Muscle of leg (tissue), 3 donors: ENCODE measurements at regions not wholly inside any gene's neighbourhood (a gene's known extent, or its start where the extent isn't known, plus 50 kb on each side); places are given as distances from the start of the nearest gene placed in this dataset.
"Not testable (repeated sequence)": the region's sequence is repeated elsewhere in the genome, so short reads cannot be mapped to it uniquely, and the experiment has no call there.

Source experiments
- DNase-seq: peaks from one replicate; pipeline ENCODE4 v3.0.0; 2013
- H3K27ac ChIP-seq: one replicate; pipeline ENCODE4 v1.5.1; 2013; ENCODE audit warnings: mild to moderate bottlenecking, low read length, control low read depth
- H3K27me3 ChIP-seq: one replicate; pipeline ENCODE4 v1.6.1; 2013; ENCODE audit warnings: low read length; ENCODE audit not compliant: control insufficient read depth, insufficient read depth
- H3K36me3 ChIP-seq: one replicate; pipeline ENCODE4 v1.6.1; 2013; ENCODE audit warnings: low read length; ENCODE audit not compliant: control insufficient read depth, insufficient read depth
- H3K4me1 ChIP-seq: one replicate; pipeline ENCODE4 v1.6.1; 2013; ENCODE audit warnings: low read length; ENCODE audit not compliant: control insufficient read depth, insufficient read depth
- H3K4me3 ChIP-seq: one replicate; pipeline ENCODE4 v1.5.1; 2013; ENCODE audit warnings: low read length, control low read depth
- H3K9me3 ChIP-seq: replicated peaks from 2 replicates; pipeline ENCODE4 v1.6.1; 2013; ENCODE audit warnings: low read depth, low read length; ENCODE audit not compliant: control insufficient read depth
- WGBS: methylation state at CpG from one replicate; pipeline ENCODE4 v1.1.5; 2013; ENCODE audit warnings: missing lambda C conversion rate; ENCODE audit not compliant: insufficient coverage; 5-methylcytosine and 5-hydroxymethylcytosine counted together

DNA sequence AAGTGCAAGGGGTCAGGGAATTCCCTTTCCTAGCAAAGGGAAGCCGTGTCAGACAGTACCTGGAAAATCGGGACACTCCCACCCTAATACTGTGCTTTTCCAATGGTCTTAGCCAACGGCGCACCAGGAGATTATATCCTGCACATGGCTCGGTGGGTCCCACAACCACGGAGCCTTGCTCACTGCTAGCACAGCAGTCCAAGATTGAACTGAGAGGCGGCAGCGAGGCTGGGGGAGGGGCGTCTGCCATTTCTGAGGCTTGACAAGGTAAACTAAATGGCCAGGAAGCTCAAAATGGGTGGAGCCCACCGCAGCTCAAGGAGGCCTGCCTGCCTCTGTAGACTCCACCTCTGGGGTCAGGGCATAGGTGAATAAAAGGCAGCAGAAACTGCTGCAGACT is 76.5 kb upstream of the LINC00632 start:
- WGBS: 72% methylated on average over 10 of the region's 10 CpGs
- not testable (repeated sequence) for H3K27ac ChIP-seq, H3K4me1 ChIP-seq, DNase-seq, H3K27me3 ChIP-seq, H3K36me3 ChIP-seq, H3K4me3 ChIP-seq, H3K9me3 ChIP-seq

DNA sequence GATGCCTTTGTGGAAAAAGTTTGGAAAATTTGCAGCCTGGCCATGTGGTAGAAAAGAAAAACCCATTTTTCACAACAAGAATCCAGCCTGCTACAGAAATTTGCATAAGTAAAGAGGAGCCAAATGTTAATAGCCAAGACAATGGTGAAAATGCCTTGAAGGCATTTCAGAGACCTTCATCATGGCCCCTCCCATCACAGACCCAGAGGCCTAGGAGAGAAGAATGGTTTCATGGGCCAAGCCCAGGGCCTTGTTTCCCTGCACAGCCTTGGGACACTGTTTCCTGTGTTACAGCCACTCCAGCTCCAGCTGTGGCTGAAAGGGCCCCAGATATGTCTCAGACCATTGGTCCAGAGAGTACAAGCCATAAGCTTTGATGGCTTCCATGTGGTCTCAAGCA is 101.4 kb upstream of the LINC00632 start:
- Histone ChIP-seq H3K9me3 (no peaks in the 10 kb centered on the region), H3K4me1 (no peaks in the 10 kb centered on the region), H3K36me3 (no peaks in the 10 kb centered on the region), H3K27me3 (peaks cover 4% of the 10 kb centered on the region), H3K4me3 (no peak overlapping the region), H3K27ac (no peak overlapping the region)
- DNase-seq: no peak

- Histone ChIP-seq H3K4me1 (no peaks in the 10 kb centered on the region), H3K27ac (no peak overlapping the region), H3K36me3 (no peaks in the 10 kb centered on the region), H3K4me3 (no peak overlapping the region), H3K27me3 (no peaks in the 10 kb centered on the region), H3K9me3 (no peaks in the 10 kb centered on the region)
- no CpG with 5 or more reads among the region's 3 CpGs for WGBS
- no peak for DNase-seq
Measured at GRCh38 chrX:140602140-140602539, 97.3 kb upstream of the SOX3 start.

DNA sequence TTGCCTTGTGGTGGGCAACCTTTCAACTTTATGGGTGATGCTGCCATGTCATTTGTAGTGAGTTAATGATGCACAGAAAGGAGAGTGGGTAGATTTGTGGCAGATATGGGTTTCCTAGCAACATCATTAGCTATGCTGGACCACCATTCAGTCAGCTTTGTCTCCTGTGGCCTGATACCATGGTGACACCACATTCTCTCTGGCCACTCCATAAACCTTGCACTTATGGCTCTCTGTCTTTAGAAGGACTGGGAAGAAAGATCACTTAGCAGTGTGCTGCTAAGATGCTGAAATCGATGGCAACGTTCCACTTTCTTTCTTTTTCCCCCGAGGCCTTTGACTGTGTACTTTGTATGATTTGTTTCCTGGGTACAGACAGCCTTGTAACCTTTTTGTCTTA is 95.0 kb upstream of the SOX3 start:
- no peaks in the 10 kb centered on the region for H3K36me3 ChIP-seq
- H3K9me3 ChIP-seq: no peaks in the 10 kb centered on the region
- no peaks in the 10 kb centered on the region for H3K27me3 ChIP-seq
- DNase-seq: no peak
- no peaks in the 10 kb centered on the region for H3K4me1 ChIP-seq
- H3K4me3 ChIP-seq: no peak overlapping the region
- H3K27ac ChIP-seq: no peak overlapping the region
- 50% methylated on average over 2 of the region's 3 CpGs for WGBS

- no peaks in the 10 kb centered on the region for H3K36me3 ChIP-seq
Measured at GRCh38 chrX:140589657-140590056, 84.8 kb upstream of the SOX3 start.

GRCh38 chrX:140586951-140587350 is 82.1 kb upstream of the SOX3 start:
- Histone ChIP-seq H3K27me3 (peaks cover 4% of the 10 kb centered on the region), H3K4me1 (no peaks in the 10 kb centered on the region), H3K9me3 (no peaks in the 10 kb centered on the region), H3K27ac (no peak overlapping the region), H3K36me3 (no peaks in the 10 kb centered on the region), H3K4me3 (no peak overlapping the region)
- DNase-seq: no peak
- WGBS: 61% methylated on average over 3 of the region's 4 CpGs

More at GRCh38 chrX:140589657-140590056, 84.8 kb upstream of the SOX3 start:
- DNase-seq: no peak
- no peak overlapping the region for H3K27ac ChIP-seq
- 89% methylated on average over 2 of the region's 2 CpGs for WGBS
- H3K4me1 ChIP-seq: no peaks in the 10 kb centered on the region
- no peak overlapping the region for H3K4me3 ChIP-seq
- peaks cover 4% of the 10 kb centered on the region for H3K27me3 ChIP-seq
- no peaks in the 10 kb centered on the region for H3K9me3 ChIP-seq

DNA sequence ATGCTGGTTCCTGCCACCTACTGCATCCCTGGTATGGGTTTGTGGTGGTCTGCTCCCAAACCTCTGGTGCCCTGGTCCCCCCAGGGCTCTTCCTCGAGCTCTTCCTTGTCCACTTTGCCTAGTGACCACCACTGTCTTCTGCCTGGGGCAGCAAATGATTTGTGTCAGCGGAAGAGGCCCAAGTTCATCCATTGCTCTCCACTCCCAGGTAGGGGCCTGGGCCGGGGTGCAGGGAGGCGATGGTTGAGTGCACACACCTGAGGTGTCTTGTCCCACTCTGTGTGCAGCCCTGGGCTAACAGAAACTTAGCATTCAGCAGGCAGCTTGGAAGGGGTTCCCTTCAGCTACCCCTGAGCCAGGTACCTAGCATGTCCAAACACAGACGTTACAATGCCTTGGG is 75.6 kb upstream of the SOX3 start:
- Histone ChIP-seq H3K27me3 (no peaks in the 10 kb centered on the region), H3K36me3 (no peaks in the 10 kb centered on the region), H3K4me3 (no peak overlapping the region), H3K9me3 (no peaks in the 10 kb centered on the region), H3K4me1 (no peaks in the 10 kb centered on the region), H3K27ac (no peak overlapping the region)
- 68% methylated on average over 4 of the region's 5 CpGs for WGBS
- no peak for DNase-seq

- Histone ChIP-seq H3K9me3 (no peaks in the 10 kb centered on the region), H3K27me3 (no peaks in the 10 kb centered on the region), H3K4me1 (no peaks in the 10 kb centered on the region), H3K27ac (no peak overlapping the region), H3K4me3 (no peak overlapping the region), H3K36me3 (no peaks in the 10 kb centered on the region)
- DNase-seq: peak; percentile 20
- no CpG with 5 or more reads among the region's 1 CpG for WGBS
Measured at GRCh38 chrX:140572724-140573123, 67.9 kb upstream of the SOX3 start.

- H3K4me3 ChIP-seq: no peak overlapping the region
- H3K9me3 ChIP-seq: no peaks in the 10 kb centered on the region
- no peaks in the 10 kb centered on the region for H3K36me3 ChIP-seq
- H3K27ac ChIP-seq: no peak overlapping the region
- WGBS: no CpG with 5 or more reads among the region's 1 CpG
- peaks cover 2% of the 10 kb centered on the region for H3K27me3 ChIP-seq
- no peak for DNase-seq
- no peaks in the 10 kb centered on the region for H3K4me1 ChIP-seq
Measured at GRCh38 chrX:140563893-140564292, 59.0 kb upstream of the SOX3 start.
